Astrocyte (in vitro differentiated cells and primary cell): ENCODE measurements at regions not wholly inside any gene's neighbourhood (a gene's known extent, or its start where the extent isn't known, plus 50 kb on each side); places are given as distances from the start of the nearest gene placed in this dataset.

Experiments
- DNase-seq: peaks from one replicate; pipeline ENCODE4 v3.0.0-alpha.2; 2010; ENCODE audit warnings: low read depth
- FAIRE-seq: peaks from 2 replicates; lab custom pipeline; 2011; peaks lifted over from hg19 to GRCh38; lab: Jason Lieb, UNC
- H2AFZ ChIP-seq: 2 replicates; pipeline ENCODE4 v1.6.0; 2012; ENCODE audit warnings: low read depth, low read length, inconsistent platforms
- H3K27ac ChIP-seq: 2 replicates; pipeline ENCODE4 v1.5.1; 2011; ENCODE audit warnings: low read depth, low read length, inconsistent platforms
- H3K27me3 ChIP-seq: 2 replicates; pipeline ENCODE4 v1.6.0; 2011; ENCODE audit warnings: low read length, inconsistent platforms; ENCODE audit not compliant: insufficient read depth
- H3K36me3 ChIP-seq: 2 replicates; pipeline ENCODE4 v1.5.1; 2011; ENCODE audit warnings: low read length, inconsistent platforms; ENCODE audit not compliant: insufficient read depth
- H3K4me1 ChIP-seq: 2 replicates; pipeline ENCODE4 v1.5.1; 2011; ENCODE audit warnings: low read length, inconsistent platforms; ENCODE audit not compliant: insufficient read depth
- H3K4me2 ChIP-seq: 2 replicates; pipeline ENCODE4 v1.6.0; 2012; ENCODE audit warnings: low read length, inconsistent platforms
- H3K4me3 ChIP-seq: 2 replicates; pipeline ENCODE4 v1.5.1; 2011; ENCODE audit warnings: low read depth, mild to moderate bottlenecking, low read length, inconsistent platforms; ENCODE audit not compliant: insufficient read depth
- H3K79me2 ChIP-seq: 2 replicates; pipeline ENCODE4 v1.6.0; 2012; ENCODE audit warnings: mild to moderate bottlenecking, low read length, inconsistent platforms; ENCODE audit not compliant: insufficient read depth
- H3K9ac ChIP-seq: 2 replicates; pipeline ENCODE4 v1.6.0; 2012; ENCODE audit warnings: mild to moderate bottlenecking, low read length, inconsistent platforms
- H3K9me3 ChIP-seq: 2 replicates; pipeline ENCODE4 v1.5.1; 2012; ENCODE audit warnings: low read depth, mild to moderate bottlenecking, low read length, inconsistent platforms; ENCODE audit not compliant: insufficient read depth
- H4K20me1 ChIP-seq: 2 replicates; pipeline ENCODE4 v1.6.0; 2012; ENCODE audit warnings: low read length, inconsistent platforms; ENCODE audit not compliant: insufficient read depth
- H3K27ac Mint-ChIP-seq: one replicate; pipeline ENCODE4 v1.8.0; 2021; ENCODE audit warnings: mild to moderate bottlenecking, mixed read lengths; ENCODE audit not compliant: unreplicated experiment
- H3K27me3 Mint-ChIP-seq: one replicate; pipeline ENCODE4 v1.8.0; 2021; ENCODE audit warnings: low read depth, mixed read lengths; ENCODE audit not compliant: unreplicated experiment
- H3K36me3 Mint-ChIP-seq: one replicate; pipeline ENCODE4 v1.8.0; 2021; ENCODE audit warnings: low read depth, mixed read lengths; ENCODE audit not compliant: unreplicated experiment
- H3K4me1 Mint-ChIP-seq: one replicate; pipeline ENCODE4 v1.8.0; 2021; ENCODE audit warnings: low read depth, mixed read lengths; ENCODE audit not compliant: unreplicated experiment
- H3K4me3 Mint-ChIP-seq: one replicate; pipeline ENCODE4 v1.8.0; 2021; ENCODE audit warnings: mild to moderate bottlenecking, moderate library complexity, mixed read lengths; ENCODE audit not compliant: unreplicated experiment
- H3K9me3 Mint-ChIP-seq: one replicate; pipeline ENCODE4 v1.8.0; 2021; ENCODE audit warnings: mild to moderate bottlenecking, mixed read lengths; ENCODE audit not compliant: unreplicated experiment
- CTCF ChIP-seq: IDR thresholded peaks from 2 replicates; pipeline ENCODE4 v1.5.1; 2011; ENCODE audit warnings: low read depth, mild to moderate bottlenecking, inconsistent platforms, low read length, moderate library complexity; ENCODE audit not compliant: insufficient read depth
- EZH2 ChIP-seq: IDR thresholded peaks from 2 replicates; pipeline ENCODE4 v1.6.1; 2012; ENCODE audit warnings: mild to moderate bottlenecking, low read length, inconsistent platforms; ENCODE audit not compliant: insufficient read depth

GRCh38 chr11:116466801-116467200, 306.0 kb downstream of the BUD13 start:
- Mint-ChIP-seq H3K36me3 (no peaks in the 10 kb centered on the region), H3K27me3 (peaks cover 19% of the 10 kb centered on the region), H3K9me3 (peaks cover 2% of the 10 kb centered on the region), H3K27ac (no peak overlapping the region), H3K4me3 (no peak overlapping the region), H3K4me1 (peaks cover 9% of the 10 kb centered on the region)
- Histone ChIP-seq H3K4me3 (no peak overlapping the region), H2AFZ (no peak overlapping the region), H3K36me3 (no peaks in the 10 kb centered on the region), H3K27me3 (peaks cover 1% of the 10 kb centered on the region), H3K79me2 (no peaks in the 10 kb centered on the region), H3K27ac (no peak overlapping the region), H3K9ac (no peak overlapping the region), H3K4me2 (no peak overlapping the region), H3K9me3 (no peaks in the 10 kb centered on the region), H4K20me1 (no peaks in the 10 kb centered on the region), H3K4me1 (peaks cover 2% of the 10 kb centered on the region)
- DNase-seq: no peak
- FAIRE-seq: no peak
- no peak for TF ChIP-seq EZH2
- TF ChIP-seq CTCF: no peak

GRCh38 chr11:116466191-116466590, 306.6 kb downstream of the BUD13 start:
- Mint-ChIP-seq H3K27me3 (peaks cover 19% of the 10 kb centered on the region), H3K36me3 (no peaks in the 10 kb centered on the region), H3K9me3 (peaks cover 2% of the 10 kb centered on the region), H3K4me1 (peaks cover 2% of the 10 kb centered on the region), H3K27ac (no peak overlapping the region), H3K4me3 (no peak overlapping the region)
- Histone ChIP-seq H3K9ac (no peak overlapping the region), H2AFZ (no peak overlapping the region), H3K36me3 (no peaks in the 10 kb centered on the region), H3K27me3 (peaks cover 3% of the 10 kb centered on the region), H4K20me1 (no peaks in the 10 kb centered on the region), H3K4me3 (no peak overlapping the region), H3K4me1 (no peaks in the 10 kb centered on the region), H3K4me2 (no peak overlapping the region), H3K79me2 (no peaks in the 10 kb centered on the region), H3K27ac (no peak overlapping the region), H3K9me3 (no peaks in the 10 kb centered on the region)
- DNase-seq (no peak), FAIRE-seq (no peak)
- no peak for TF ChIP-seq CTCF
- no peak for TF ChIP-seq EZH2

GRCh38 chr11:116465056-116465455, 307.7 kb downstream of the BUD13 start:
- FAIRE-seq: no peak
- no peak overlapping the region for H3K4me2 ChIP-seq
- H3K27me3 ChIP-seq: peaks cover 3% of the 10 kb centered on the region
- H3K36me3 ChIP-seq: no peaks in the 10 kb centered on the region
- no peaks in the 10 kb centered on the region for H3K9me3 ChIP-seq
- no peak for DNase-seq
- no peak overlapping the region for H3K9ac ChIP-seq
- H3K4me1 ChIP-seq: no peaks in the 10 kb centered on the region
- Mint-ChIP-seq H3K4me1 (no peaks in the 10 kb centered on the region), H3K27me3 (peaks cover 22% of the 10 kb centered on the region), H3K4me3 (no peak overlapping the region), H3K27ac (no peak overlapping the region), H3K36me3 (no peaks in the 10 kb centered on the region), H3K9me3 (peaks cover 2% of the 10 kb centered on the region)
- no peak overlapping the region for H2AFZ ChIP-seq
- H4K20me1 ChIP-seq: no peaks in the 10 kb centered on the region
- no peak for TF ChIP-seq EZH2
- TF ChIP-seq CTCF: no peak
- no peaks in the 10 kb centered on the region for H3K79me2 ChIP-seq
- H3K27ac ChIP-seq: no peak overlapping the region
- no peak overlapping the region for H3K4me3 ChIP-seq
